ENCODE measurements at regions not wholly inside any gene's neighbourhood (a gene's known extent, or its start where the extent isn't known, plus 50 kb on each side); places are given as distances from the start of the nearest gene placed in this dataset.
A peak's percentile ranks its signal among the peaks of the same experiment; 100 is the strongest.
"Not testable (repeated sequence)": the region's sequence is repeated elsewhere in the genome, so short reads cannot be mapped to it uniquely, and the experiment has no call there.

DNA sequence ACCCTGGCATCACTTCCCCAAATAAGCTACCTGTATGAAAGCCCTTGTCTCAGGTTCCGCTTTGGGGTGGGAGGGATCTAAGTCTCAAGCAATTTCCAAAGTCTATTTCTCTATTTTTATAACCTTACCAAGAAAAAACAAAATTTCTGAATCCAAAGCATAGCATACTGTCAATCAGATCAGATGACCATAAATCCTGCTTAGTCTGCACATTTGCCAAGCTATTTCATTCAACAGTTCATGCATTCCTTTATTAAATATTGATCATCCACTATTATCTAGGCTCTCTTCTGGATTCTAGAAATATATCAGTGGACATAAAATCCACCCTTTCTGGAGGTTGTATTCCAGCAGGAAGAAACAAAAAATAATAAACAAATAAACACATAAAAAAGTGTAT lies 263.5 kb upstream of the USP15 start:
- no peak for DNase-seq

DNA sequence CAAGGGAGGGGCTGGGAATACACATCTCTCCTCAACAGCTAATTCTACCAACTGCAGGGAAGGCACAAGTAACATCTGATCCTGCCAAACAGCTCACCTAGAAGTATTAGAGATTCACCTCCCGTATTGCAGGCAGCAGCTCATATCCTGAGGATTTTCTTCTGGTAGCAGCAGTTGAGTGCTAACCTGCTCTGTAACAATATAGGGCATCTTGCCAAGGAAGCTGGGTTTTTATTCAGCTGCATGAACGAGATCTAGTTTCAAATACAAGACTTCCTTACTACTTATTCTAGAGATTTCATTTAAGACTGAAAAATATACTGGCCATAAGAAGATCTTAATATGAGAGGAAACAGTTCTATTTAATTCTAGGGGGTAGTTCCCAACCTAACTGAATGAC lies 261.4 kb upstream of the USP15 start:
- no peak for DNase-seq

DNA sequence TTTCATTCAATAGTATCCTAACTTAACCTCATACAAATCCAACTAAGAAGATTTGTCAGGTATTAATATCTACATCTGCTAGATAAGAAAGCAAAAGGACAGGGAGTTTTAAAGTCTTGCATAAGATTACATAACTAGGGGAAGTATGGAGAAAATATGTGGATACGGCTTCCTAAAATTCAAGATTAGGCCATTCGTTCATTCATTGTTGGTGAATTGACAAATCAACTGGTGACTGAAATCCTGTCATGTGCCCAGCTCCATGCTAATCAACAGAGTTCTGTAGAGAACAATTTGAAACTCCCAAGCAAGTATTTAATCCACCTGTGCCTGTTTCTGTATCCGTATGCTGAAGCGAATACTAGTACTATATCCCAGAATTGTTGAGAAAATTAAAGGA lies 260.9 kb upstream of the USP15 start:
- DNase-seq, result no peak

DNA sequence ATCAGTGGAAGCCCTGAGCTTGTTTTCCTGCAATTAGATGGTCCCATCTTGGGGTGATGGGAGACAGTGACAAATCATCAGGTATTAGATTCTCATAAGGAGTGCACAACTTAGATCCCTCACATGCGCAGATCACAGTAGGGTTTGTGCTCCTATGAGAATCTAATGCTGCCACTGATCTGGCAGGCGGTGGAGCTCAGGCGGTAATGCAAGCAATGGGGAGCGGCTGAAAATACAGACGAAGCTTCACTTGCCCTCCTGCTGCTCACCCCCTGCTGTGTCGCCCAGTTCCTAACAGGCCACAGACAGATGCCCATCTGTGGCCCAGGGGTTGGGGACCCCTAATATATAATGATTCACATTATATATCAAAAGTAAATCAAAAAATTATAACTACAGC lies 258.8 kb upstream of the USP15 start:
- DNase-seq, result no peak

DNA sequence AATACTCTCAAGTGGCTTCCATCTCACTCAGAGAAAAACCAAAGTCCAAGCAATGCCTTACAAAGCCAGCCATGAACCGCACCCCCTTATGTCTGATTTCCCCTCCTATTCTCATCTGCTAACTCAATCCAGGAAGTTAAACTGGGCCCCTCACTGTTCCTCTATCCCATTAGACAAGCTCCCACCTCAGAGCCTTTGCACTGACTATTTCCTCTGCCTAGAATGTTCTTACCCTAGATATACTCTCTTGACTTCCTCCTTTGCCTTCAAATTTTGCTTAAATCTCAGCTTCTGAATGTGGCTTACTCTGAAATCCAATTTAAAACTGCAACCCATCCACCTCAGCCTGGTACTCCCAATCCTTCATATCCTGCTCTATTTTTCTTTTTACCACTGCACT lies 257.0 kb upstream of the USP15 start:
- DNase-seq, result no peak

DNA sequence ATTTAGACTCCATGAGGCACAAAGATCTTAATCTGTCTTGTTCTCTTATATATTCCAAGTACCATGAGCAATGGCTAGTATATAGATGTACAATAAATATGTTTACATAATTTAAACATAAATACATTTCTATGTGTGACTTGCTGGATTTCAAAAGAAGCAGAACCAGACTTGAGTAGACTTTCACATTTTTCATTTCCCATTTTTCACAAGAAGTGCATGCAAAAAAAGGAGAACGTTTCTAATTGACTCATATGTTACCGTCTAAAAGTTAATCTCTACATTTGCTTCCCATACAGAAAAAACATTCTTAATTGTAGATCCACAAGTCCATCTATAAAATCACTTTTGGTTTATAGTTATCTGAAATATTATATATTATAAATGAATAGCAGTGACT lies 256.5 kb upstream of the USP15 start:
- no peak for DNase-seq

DNA sequence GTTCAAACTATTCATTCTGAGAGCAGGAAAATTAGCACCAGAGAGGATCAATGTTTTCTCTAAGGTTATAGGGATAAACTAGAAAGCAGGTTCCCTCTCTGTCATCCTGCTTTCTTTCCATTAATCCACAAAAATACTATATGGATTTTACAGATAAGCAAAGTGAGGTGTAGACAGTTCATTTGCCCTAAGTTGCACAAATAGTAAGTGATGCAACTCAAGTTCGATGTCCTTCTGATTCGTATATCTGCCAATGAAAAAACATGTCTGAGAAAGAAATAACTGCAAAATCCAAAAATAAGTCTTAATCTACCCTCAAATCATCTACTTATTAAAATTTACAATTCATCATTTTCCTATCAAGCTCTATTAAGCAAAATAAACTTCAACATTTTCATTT lies 254.6 kb upstream of the USP15 start:
- no peak for DNase-seq

DNA sequence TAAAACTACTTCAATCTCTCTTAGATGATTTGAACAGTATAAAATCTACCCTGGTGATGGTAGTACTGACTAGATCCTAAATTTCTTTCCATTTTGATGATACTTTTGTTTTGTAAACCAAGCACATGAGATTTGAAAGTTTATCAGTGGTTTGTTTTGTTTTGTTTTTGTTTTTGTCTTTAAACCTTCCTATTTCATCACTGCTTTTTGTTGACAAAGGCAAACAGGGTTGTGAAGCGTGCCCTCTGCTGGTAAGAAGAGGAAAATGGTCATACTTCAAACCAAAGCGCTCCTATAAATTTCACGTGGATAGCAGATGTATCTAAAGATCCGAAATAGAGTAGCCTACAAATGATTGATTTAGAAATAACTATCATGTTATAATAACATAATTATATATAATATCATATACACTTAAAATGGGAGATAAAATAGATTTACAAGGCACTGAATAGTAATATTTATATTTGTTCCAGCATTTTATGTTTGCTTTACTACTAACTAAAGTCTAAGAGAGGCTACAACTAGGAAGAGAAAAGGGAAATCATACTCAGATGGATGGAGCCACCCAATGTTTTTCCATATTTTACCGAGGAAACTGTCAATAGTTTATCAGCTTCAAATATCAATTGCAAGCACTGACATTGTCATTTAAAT lies 254.0 kb upstream of the USP15 start:
- DNase-seq, result peak in 1 of 2 experiments; percentile 52

DNA sequence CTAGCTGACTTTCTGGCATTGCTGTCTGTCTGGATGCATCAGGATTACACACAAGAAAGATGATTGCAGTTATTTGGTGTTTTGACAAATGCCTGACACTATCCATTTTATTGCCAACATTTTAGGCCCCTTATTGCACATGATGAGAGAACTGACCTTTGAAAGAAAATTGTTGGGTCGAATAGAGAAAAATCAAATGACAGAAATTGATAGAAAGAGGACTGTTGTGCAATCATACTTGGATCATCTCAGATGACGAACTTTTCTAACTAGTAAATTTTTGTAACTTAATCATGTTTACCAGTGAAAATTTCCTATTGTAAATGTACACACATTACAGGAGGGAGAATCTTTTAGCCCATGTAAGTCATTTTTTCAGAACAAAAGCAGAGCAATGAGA lies 251.5 kb upstream of the USP15 start:
- DNase-seq, result no peak

DNA sequence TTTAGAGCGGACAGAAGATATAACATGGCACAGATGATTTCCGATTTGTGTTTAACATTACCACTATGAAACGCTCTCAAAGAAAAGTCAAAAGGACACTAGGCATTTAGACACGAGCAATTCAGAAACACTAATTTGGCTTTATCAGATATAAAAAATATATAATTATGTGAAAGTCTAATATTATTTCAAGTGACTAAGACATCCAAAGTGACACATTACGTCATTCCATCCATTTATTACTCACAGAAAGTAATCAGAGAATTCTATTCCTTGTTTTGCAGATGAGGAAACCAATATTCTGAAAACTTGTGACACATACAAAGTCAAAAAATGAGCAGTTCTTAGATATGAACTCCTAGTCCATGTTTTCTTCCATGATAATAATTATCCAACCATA lies 250.8 kb upstream of the USP15 start:
- DNase-seq, result no peak

DNA sequence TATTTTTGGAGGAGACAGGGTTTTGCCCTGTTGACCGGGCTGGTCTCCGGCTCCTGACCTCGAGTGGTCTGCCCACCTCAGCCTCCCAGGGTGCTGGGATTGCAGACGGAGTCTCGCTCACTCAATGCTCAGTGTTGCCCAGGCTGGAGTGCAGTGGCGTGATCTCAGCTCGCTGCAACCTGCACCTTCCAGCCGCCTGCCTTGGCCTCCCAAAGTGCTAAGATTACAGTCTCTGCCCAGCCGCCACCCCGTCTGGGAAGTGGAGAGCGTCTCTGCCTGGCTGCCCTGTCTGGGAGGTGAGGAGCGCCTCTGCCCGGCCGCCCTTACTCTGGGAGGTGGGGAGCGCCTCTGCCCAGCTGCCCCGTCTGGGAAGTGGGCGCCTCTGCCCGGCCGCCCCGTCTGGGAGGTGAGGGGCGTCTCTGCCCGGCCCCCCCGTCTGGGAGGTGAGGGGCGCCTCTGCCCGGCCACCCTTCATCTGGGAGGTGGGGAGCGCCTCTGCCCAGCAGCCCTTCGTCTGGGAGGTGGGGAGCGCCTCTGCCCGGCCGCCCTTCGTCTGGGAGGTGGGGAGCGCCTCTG lies 249.8 kb upstream of the USP15 start:
- DNase-seq, result not testable (repeated sequence)

DNA sequence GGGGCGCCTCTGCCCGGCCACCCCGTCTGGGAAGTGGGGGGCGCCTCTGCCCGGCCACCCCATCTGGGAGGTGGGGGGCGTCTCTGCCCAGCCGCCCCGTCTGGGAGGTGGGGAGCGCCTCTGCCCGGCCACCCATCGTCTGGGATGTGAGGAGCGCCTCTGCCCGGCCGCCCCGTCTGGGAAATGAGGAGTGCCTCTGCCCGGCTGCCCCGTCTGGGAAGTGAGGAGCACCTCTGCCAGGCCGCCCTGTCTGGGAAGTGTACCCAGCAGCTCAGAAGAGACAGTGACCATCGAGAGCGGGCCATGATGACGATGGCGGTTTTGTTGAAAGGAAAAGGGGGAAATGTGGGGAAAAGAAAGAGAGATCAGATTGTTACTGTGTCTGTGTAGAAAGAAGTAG lies 249.2 kb upstream of the USP15 start:
- DNase-seq, result not testable (repeated sequence)

DNA sequence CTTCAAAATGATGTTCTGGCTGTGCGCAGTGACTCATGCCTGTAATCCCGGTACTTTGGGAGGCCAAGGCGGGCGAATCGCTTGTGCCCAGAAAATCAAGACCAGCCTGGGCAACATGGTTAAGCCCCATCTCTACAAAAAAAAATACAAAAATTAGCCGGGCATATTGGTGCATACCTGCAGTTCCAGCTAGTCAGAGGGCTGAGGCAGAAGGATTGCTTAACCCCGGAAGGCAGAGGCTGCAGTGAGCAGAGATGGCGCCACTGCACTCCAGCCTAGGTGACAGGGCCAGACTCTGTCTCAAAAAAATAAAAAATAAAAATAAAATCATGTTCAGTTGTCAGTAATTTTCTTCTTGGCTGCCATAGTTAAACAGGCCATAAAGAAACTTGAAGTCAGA lies 245.9 kb upstream of the USP15 start:
- no peak for DNase-seq

DNA sequence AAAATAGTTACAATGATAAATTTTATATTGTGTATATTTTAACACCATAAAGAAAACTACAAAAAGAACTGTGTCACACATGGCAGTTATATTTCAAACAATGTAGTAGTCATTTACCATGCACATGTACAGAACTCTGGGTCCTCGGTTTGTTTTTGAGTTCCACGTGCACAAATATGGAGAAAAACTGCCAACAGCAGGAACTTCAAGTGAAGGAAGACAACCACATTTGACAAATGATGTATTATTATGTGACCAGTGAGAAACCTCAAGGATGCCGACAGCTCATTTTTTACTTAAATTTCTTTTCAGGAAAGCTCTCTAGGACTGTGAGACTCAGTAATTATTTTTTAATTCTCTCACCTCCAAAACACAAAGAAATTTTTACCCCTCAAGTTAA lies 244.2 kb upstream of the USP15 start:
- DNase-seq, result no peak

DNA sequence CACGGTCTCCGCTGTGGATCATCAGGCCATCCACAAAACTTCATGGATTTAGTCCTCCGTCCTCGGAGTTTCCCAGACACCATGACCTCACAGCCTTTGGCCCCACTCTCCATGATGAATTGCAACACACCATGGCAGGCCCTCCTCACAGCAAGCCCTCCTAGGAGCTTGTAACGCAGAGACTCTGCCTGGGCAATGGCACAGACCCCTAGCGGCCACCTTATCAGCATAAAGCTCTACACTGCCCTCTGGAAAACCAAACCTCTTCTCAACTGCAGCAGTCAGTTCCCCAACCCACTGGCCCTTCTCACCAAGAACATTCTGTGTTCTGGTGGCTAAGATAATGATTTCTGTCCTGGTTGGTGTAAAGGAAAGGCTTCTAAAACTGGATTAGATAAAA lies 238.4 kb upstream of the USP15 start:
- peak in 1 of 2 experiments; percentile 1 for DNase-seq

DNA sequence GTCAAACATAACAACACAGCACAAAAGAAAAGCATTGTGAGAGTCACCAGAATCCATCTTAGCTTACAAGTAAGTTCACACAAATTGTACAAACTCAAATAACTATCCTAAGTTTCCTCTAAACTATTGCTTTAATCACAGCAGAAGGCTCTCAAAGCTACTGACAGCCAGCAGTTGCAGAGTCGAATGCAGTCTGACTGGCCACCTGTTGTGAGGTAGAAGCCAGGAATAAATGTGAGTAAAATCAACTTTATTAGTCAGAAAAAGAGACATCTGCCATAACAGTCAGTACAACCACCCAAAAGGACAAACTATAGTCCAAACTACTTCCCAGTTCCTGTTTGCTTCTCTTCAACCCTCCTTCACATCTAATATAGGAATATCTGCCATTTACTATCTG lies 231.7 kb upstream of the USP15 start:
- DNase-seq, result no peak

DNA sequence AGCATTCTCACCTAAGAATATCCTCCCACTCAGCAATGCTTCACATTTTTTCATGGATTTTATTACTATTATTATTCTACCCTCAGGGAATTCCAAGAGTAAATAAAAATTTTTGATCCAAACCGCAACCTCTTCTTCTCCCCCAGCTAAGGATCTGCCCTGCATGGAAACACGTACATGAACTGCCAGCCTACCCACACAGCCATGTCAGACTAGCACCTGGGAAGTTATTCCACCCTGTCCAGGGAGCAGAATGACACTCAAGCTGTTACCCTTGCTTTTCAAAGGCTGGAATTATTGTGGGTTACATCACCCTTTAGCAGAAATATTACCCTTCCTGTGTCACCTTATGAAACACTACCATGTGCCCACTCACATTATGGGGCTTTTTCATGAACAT lies 227.3 kb upstream of the USP15 start:
- DNase-seq, result no peak

DNA sequence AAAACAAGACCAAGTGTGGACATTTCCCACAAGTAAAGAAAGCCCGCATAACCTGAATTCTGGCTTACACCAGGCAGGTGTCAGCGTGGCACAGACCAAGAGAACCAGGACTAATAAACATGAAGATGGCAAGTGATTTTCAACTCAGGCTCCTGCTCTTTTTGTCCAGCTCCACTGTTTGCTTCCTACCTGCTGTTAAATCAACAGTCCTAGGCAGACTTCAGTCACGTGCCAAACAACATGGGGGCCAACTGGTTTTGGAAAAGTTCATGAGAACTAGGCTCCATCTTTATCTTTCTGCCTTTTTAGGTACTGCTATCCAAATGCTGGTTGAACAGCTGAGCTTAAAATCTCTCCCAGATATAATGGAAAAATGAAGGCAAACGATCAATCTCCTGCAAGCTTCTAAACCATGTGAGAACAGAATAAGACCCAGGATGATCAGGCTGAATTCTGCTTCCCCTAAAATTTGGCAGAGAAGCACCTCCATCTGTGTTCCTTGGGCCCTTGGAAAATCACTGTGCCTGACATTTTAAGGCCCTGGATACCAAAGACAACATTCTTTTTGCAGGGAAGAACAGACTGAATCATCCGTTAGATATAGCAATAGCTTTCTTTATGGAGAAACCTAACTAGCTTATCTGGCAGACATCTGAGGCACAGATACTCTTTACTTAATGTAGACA lies 215.6 kb upstream of the USP15 start:
- DNase-seq, result no peak

DNA sequence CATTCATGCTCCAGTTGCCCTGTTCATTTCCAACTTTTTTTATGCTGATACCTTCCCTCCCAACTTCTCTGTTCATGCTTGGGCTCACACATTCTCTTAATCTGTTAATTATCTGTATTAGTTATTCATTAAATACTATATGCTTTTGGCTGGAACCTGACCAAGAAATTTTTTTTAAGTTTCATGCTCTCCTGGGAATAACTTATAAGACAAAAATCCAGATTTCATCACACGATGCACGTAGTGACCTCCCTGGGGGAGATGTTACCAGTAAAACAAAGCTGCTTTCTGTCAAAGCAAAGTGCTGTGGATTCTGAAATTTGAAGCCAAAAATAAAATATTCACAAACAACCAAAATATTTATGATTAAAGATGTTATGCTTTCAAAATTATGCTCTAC lies 215.0 kb upstream of the USP15 start:
- DNase-seq, result no peak

DNA sequence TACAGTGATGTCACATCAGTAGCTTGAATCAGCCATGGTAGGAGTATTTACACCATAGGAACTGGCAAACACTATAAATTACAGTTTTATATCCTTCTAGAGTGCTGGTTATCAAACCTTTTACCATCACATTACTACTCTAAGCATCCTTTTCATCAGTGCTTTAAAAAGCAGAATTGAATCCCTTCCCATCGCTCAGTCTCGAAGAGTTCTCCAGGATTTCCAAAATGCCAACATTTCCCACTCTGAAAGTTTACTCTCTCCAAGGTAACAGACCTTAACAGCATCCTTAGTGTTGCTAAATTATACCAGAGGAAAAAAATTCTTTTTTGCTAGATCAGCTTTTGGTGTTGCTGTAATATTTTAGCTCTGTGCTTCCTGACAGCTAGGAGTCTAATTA lies 209.4 kb upstream of the USP15 start:
- DNase-seq, result no peak

DNA sequence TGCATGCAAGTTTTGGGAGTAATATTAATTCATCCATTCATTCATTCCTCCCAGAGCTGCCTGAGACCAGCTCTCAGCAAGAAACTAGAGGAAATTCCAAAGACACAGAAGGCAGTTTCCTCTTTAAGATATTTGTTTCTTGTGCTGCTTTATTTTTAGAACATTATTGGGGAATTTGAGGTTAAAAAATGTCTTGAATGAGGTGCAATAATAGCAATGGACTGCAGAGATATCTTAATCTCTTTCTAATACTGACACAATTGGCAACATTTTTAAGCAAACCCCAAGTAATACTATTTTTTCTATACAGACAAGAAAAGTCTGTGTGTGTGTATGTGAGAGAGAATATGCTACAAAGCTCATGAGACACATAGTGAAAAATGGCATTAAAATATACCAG lies 190.2 kb upstream of the USP15 start:
- no peak for DNase-seq

DNA sequence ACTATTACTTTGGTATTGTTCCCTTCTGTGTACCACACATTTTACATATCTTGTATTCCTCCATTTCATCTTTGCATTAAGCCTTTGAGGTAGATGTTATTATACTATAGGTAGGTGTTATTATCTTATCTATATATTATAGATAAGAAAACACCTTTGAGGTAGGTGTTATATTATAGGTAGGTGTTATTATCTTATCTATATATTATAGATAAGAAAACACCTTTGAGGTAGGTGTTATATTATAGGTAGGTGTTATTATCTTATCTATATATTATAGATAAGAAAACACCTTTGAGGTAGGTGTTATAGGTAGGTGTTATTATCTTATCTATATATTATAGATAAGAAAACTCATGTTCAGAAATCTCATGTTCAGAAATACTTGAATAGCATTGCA lies 187.0 kb upstream of the USP15 start:
- not testable (repeated sequence) for DNase-seq

DNA sequence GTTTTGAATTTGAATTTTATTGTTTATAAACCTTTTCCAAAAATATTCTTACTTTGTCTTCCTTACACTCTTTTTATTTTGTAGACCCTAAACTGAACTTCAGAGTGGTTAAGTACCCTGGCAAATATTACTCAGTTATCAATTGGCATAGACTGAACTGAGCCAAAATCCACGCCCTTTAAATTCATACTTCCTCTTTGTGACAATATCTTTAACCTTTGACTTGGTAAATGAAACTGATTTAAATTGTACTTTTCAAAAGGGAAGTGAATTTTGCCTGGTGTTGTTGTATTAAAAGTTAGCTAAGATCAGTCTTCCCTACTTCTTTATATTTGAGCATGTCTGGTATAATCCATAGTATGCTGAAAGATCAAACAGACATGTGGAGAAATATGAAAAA lies 184.3 kb upstream of the USP15 start:
- DNase-seq, result no peak

DNA sequence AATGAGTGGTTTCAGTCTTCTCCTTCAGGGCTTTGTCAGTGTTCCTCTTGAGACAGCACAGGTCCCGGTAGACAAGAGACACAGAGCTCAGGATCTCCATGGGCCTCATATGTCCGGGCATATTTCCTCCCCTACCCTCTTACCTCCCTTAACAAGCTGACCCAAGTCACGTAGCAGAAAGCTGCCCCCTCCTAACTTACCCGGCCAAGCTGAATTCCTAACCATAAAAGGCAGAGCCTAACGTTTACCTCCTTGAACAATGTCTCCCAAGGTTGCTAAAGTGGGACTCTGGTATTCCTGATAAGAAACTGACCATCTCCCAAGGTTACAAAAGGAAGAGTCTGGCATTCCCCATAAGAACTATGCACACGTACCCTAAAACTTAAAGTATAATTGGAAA lies 182.2 kb upstream of the USP15 start:
- DNase-seq, result no peak

DNA sequence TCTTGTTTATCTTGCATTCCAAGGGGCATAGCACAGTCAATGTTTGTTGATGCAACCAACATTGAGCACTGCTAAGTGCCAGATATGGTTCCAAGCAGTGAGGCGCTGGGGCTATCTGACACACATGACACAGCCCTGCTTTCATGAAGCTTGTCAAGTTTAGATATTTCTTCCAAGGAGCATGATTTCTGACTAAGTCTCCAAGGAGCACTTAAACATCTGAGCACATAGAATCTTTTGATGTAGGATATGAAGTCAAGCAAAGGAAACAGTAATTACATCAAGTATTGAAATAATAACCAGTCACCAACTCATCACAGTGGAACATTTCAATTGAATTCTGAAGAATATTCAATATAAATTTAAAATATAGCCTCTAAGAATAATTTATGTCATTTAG lies 177.8 kb upstream of the USP15 start:
- DNase-seq, result no peak

All from SW 1271 (cell line).